Hepatocyte (in vitro differentiated cells): ENCODE measurements at regions not wholly inside any gene's neighbourhood (a gene's known extent, or its start where the extent isn't known, plus 50 kb on each side); places are given as distances from the start of the nearest gene placed in this dataset.

Experiments
- DNase-seq: peaks from one replicate; pipeline ENCODE4 v3.0.0-alpha.2; 2016; ENCODE audit warnings: low spot score
- H2AFZ ChIP-seq: fragments of 200-600 bp; sonication (generic); 2 replicates; pipeline ENCODE4 v1.6.0; 2016; ENCODE audit warnings: antibody characterized with exemption, mild to moderate bottlenecking
- H3K27ac ChIP-seq: fragments of 200-600 bp; sonication (generic); 2 replicates; pipeline ENCODE4 v1.5.1; 2016; ENCODE audit warnings: mild to moderate bottlenecking
- H3K27me3 ChIP-seq: fragments of 200-600 bp; sonication (generic); 2 replicates; pipeline ENCODE4 v1.6.1; 2016
- H3K36me3 ChIP-seq: fragments of 200-600 bp; sonication (generic); replicated peaks from 2 replicates; pipeline ENCODE4 v1.5.1; 2016; ENCODE audit warnings: low read depth; ENCODE audit not compliant: insufficient read depth
- H3K4me1 ChIP-seq: fragments of 200-600 bp; sonication (generic); 2 replicates; pipeline ENCODE4 v1.5.1; 2016; ENCODE audit warnings: mild to moderate bottlenecking, moderate library complexity; ENCODE audit not compliant: insufficient read depth
- H3K4me2 ChIP-seq: fragments of 200-600 bp; sonication (generic); 2 replicates; pipeline ENCODE4 v1.6.0; 2016
- H3K4me3 ChIP-seq: fragments of 200-600 bp; sonication (generic); 2 replicates; pipeline ENCODE4 v1.5.1; 2016; ENCODE audit warnings: mild to moderate bottlenecking
- H3K79me2 ChIP-seq: fragments of 200-600 bp; sonication (generic); 2 replicates; pipeline ENCODE4 v1.6.0; 2017; ENCODE audit warnings: mild to moderate bottlenecking
- H3K9me2 ChIP-seq: fragments of 200-600 bp; sonication (generic); replicated peaks from 2 replicates; pipeline ENCODE4 v1.6.0; 2017; ENCODE audit warnings: mild to moderate bottlenecking; ENCODE audit not compliant: insufficient read depth
- H3K9me3 ChIP-seq: fragments of 200-600 bp; sonication (generic); 2 replicates; pipeline ENCODE4 v1.5.1; 2016; ENCODE audit warnings: low read depth, mild to moderate bottlenecking
- H4K20me1 ChIP-seq: fragments of 200-600 bp; sonication (generic); 2 replicates; pipeline ENCODE4 v1.6.0; 2016; ENCODE audit warnings: mild to moderate bottlenecking; ENCODE audit not compliant: insufficient read depth, poor library complexity, severe bottlenecking
- EZH2 ChIP-seq: fragments of 200-600 bp; sonication (generic); IDR thresholded peaks from 2 replicates; pipeline ENCODE4 v1.6.1; 2016; ENCODE audit warnings: antibody characterized with exemption, mild to moderate bottlenecking, borderline replicate concordance
- EZH2phosphoT487 ChIP-seq: fragments of 200-600 bp; sonication (generic); IDR thresholded peaks from one replicate; pipeline ENCODE4 v1.6.1; 2018; ENCODE audit warnings: antibody characterized with exemption, mild to moderate bottlenecking, low read depth, moderate library complexity; ENCODE audit not compliant: unreplicated experiment, severe bottlenecking
- WGBS: methylation state at CpG from one replicate; pipeline ENCODE4 v1.1.6; 2016; ENCODE audit warnings: low lambda C conversion rate; ENCODE audit errors: missing lambda C conversion rate; 5-methylcytosine and 5-hydroxymethylcytosine counted together
- TF ChIP-seq, protein P1 (sequence below): fragments of 200-600 bp; sonication (generic); IDR thresholded peaks from 2 replicates; pipeline ENCODE4 v1.5.1; 2016; ENCODE audit warnings: antibody characterized with exemption, mild to moderate bottlenecking; ENCODE audit not compliant: poor library complexity

DNA sequence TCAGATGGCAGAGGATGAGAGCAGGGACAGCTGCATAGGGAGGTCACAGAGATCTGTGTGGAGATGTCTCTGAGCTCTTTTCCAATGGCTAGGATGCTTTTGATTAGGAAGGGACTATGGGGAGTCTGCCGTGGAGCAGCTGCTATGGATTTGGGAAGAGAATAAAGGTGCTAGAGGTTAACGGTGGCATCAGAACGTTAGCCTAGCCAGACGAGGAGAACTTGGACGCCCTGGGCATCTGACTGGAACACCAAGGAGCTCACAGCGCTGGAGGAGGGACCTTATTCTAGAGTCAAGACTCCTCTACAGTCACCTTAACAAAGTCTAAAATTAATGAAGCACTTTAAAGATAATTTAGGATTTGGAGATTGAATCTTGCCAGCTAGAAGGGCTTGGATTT lies 157.2 kb upstream of the B3GAT1 start:
- no peaks in the 10 kb centered on the region for H3K9me2 ChIP-seq
- no peaks in the 10 kb centered on the region for H3K9me3 ChIP-seq
- H3K4me1 ChIP-seq: no peaks in the 10 kb centered on the region
- no peak overlapping the region for H2AFZ ChIP-seq
- no peak overlapping the region for H3K27ac ChIP-seq
- no peaks in the 10 kb centered on the region for H3K36me3 ChIP-seq
- no peak overlapping the region for H3K4me2 ChIP-seq
- TF ChIP-seq EZH2 (no peak), EZH2phosphoT487 (no peak)
- TF ChIP-seq, protein P1, sequence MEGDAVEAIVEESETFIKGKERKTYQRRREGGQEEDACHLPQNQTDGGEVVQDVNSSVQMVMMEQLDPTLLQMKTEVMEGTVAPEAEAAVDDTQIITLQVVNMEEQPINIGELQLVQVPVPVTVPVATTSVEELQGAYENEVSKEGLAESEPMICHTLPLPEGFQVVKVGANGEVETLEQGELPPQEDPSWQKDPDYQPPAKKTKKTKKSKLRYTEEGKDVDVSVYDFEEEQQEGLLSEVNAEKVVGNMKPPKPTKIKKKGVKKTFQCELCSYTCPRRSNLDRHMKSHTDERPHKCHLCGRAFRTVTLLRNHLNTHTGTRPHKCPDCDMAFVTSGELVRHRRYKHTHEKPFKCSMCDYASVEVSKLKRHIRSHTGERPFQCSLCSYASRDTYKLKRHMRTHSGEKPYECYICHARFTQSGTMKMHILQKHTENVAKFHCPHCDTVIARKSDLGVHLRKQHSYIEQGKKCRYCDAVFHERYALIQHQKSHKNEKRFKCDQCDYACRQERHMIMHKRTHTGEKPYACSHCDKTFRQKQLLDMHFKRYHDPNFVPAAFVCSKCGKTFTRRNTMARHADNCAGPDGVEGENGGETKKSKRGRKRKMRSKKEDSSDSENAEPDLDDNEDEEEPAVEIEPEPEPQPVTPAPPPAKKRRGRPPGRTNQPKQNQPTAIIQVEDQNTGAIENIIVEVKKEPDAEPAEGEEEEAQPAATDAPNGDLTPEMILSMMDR: no peak
- peaks cover 7% of the 10 kb centered on the region for H3K27me3 ChIP-seq
- DNase-seq: no peak
- no peak overlapping the region for H3K4me3 ChIP-seq
- H3K79me2 ChIP-seq: no peaks in the 10 kb centered on the region
- no peaks in the 10 kb centered on the region for H4K20me1 ChIP-seq
- 89% methylated on average over 6 of the region's 6 CpGs for WGBS

DNA sequence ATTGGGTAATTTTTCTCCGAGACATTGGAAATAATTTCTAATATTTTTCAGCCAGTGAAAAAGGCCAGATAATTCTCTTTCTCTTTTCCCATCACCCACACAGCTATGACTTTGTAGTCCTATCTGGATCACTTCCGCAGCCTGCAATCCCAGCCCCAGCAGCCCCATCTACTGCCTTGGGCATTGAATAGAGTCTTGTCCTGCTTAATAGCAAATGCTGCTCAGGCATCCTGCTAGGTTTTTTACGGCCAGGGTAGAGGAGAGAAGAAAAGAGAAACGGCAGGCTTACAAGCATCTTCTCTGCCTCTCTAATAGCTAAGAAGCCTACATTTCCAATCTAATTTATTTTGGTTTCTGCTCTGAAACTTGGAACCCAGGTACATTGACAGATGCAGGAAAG lies 154.3 kb upstream of the B3GAT1 start:
- peaks cover 7% of the 10 kb centered on the region for H3K27me3 ChIP-seq
- no peaks in the 10 kb centered on the region for H3K9me3 ChIP-seq
- H3K27ac ChIP-seq: no peak overlapping the region
- H4K20me1 ChIP-seq: no peaks in the 10 kb centered on the region
- H3K9me2 ChIP-seq: no peaks in the 10 kb centered on the region
- 58% methylated on average over 4 of the region's 4 CpGs for WGBS
- H3K79me2 ChIP-seq: no peaks in the 10 kb centered on the region
- no peak for DNase-seq
- no peak overlapping the region for H2AFZ ChIP-seq
- TF ChIP-seq EZH2 (no peak), EZH2phosphoT487 (no peak)
- TF ChIP-seq, protein P1: no peak
- no peak overlapping the region for H3K4me2 ChIP-seq
- H3K4me1 ChIP-seq: no peaks in the 10 kb centered on the region
- H3K4me3 ChIP-seq: no peak overlapping the region
- H3K36me3 ChIP-seq: no peaks in the 10 kb centered on the region

DNA sequence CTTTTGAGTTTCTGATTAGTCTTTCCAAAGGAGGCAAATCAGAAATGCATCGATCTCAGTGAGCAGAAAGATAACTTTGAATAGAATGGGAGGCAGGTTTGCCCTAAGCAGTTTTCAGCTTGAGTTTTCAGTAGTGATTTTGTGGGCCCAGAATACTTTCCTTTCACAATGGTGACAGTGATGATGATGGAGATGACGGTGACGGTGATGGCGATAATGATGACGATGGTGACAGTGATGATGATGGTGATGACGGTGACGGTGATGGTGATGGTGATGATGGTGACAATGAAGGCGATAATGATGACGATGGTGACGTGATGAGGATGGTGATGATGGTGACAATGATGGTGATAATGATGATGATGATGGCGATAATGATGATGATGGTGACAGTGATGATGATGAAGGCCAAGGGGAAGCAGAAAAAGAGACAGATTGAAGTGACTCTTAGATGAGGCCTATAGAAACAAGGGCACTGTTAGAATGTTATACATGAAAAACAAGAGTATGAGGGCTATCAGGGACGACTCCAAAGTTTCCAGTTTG lies 153.4 kb upstream of the B3GAT1 start:
- Histone ChIP-seq H3K27me3 (peaks cover 2% of the 10 kb centered on the region), H3K79me2 (no peaks in the 10 kb centered on the region), H3K36me3 (no peaks in the 10 kb centered on the region), H3K9me3 (no peaks in the 10 kb centered on the region), H3K4me3 (no peak overlapping the region), H3K27ac (no peak overlapping the region), H4K20me1 (no peaks in the 10 kb centered on the region), H3K4me2 (no peak overlapping the region), H3K4me1 (no peaks in the 10 kb centered on the region), H2AFZ (no peak overlapping the region), H3K9me2 (no peaks in the 10 kb centered on the region)
- no peak for TF ChIP-seq EZH2
- no peak for TF ChIP-seq EZH2phosphoT487
- TF ChIP-seq, protein P1: no peak
- 91% methylated on average over 12 of the region's 12 CpGs for WGBS
- no peak for DNase-seq
